Gastrocnemius medialis (tissue), 4 donors: ENCODE measurements at regions not wholly inside any gene's neighbourhood (a gene's known extent, or its start where the extent isn't known, plus 50 kb on each side); places are given as distances from the start of the nearest gene placed in this dataset.
"Not testable (repeated sequence)": the region's sequence is repeated elsewhere in the genome, so short reads cannot be mapped to it uniquely, and the experiment has no call there.

Experiments used
- ATAC-seq, 2 donors: fragments of 150-250 bp; one replicate each; pipeline ENCODE4 v1.9.1; 2016
- DNase-seq, 2 donors: peaks; one replicate each; pipeline ENCODE4 v3.0.0-alpha.2; 2019
- H3K27ac ChIP-seq, 4 donors: fragments of 200-600 bp; sonication (generic); 1 replicate in 1 of 4; 2 replicates in 3 of 4; pipeline ENCODE4 v1.5.1; 2016 to 2018; ENCODE audit warnings: mild to moderate bottlenecking in 2 of 4, moderate library complexity in 1 of 4
- H3K27me3 ChIP-seq, 3 donors: fragments of 200-600 bp; sonication (generic) in 2 of 3; 1 replicate in 1 of 3; 2 replicates in 2 of 3; pipeline versions ENCODE4 v1.5.1 to v1.6.0; 2016 to 2019; ENCODE audit warnings: mild to moderate bottlenecking in 1 of 3, moderate library complexity in 1 of 3
- H3K36me3 ChIP-seq, 2 donors: fragments of 200-600 bp; sonication (generic) in 1 of 2; one replicate each; pipeline ENCODE4 v1.5.1; 2017 to 2018
- H3K4me1 ChIP-seq, 2 donors: fragments of 200-600 bp; sonication (generic) in 1 of 2; one replicate each; pipeline ENCODE4 v1.5.1; 2016 to 2017; ENCODE audit warnings: mild to moderate bottlenecking in 2 of 2
- H3K4me3 ChIP-seq, 4 donors: fragments of 200-600 bp; sonication (generic) in 3 of 4; 1 replicate in 1 of 4; 2 replicates in 3 of 4; pipeline ENCODE4 v1.5.1; 2016 to 2019; ENCODE audit warnings: mild to moderate bottlenecking in 2 of 4
- H3K9me3 ChIP-seq, 3 donors: fragments of 200-600 bp; sonication (generic) in 2 of 3; 1 replicate in 1 of 3; 2 replicates in 2 of 3; pipeline ENCODE4 v1.5.1; 2016 to 2019
- POLR2A ChIP-seq, 2 donors: fragments of 450-650 bp; IDR thresholded peaks; one replicate each; pipeline ENCODE4 v1.6.1; 2017; ENCODE audit warnings: antibody characterized with exemption in 2 of 2, mild to moderate bottlenecking in 2 of 2, moderate library complexity in 2 of 2
- in situ Hi-C, 4 donors: fragments of 200-750 bp; cut with MboI; loops; one replicate each; pipeline versions ENCODE4 v1.15.0 to v1.8.0; 2017; ENCODE audit warnings: low sequenced_read_pairs in 4 of 4
- intact Hi-C: fragments of 100-400 bp; cut with DNase I; formaldehyde crosslinking; loops from one replicate; pipeline ENCODE4 v1.15.1; 2023; ENCODE audit warnings: low total_unique reads
- TF ChIP-seq, protein P1 (sequence below), 5 experiments: fragments of 450-650 bp in 3 of 5; fragments of 200-600 bp in 2 of 5; sonication (generic) in 2 of 5; IDR thresholded peaks in 4 of 5; conservative IDR thresholded peaks in 1 of 5; 1 replicate in 4 of 5; 2 replicates in 1 of 5; pipeline ENCODE4 v1.5.1; 2016 to 2019; ENCODE audit warnings: antibody characterized with exemption in 5 of 5, mild to moderate bottlenecking in 3 of 5, moderate library complexity in 3 of 5

DNA sequence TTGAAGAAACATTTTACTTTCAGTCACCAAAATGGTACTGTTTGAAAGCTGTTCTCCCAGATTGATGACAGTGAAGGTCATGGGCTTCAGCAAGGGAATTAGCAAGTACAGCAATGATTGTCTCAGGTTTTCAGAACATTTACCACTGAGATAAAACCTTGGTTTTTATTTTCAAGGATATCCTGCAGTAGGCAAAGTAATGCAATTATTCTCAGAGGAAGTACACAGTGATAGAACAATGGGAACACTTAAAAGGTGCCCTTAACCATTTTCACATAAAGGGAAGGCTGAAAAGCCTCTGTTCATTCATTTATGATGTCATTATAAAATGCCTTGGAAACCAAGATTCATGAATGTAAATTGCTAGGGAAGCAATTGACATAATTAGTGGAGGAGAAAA lies 471.8 kb upstream of the ACO1 start:
- H3K27me3 ChIP-seq = no peaks in the 10 kb centered on the region
- TF ChIP-seq POLR2A (IDR thresholded peaks at IDR 0.05) = no peak
- TF ChIP-seq, protein P1, sequence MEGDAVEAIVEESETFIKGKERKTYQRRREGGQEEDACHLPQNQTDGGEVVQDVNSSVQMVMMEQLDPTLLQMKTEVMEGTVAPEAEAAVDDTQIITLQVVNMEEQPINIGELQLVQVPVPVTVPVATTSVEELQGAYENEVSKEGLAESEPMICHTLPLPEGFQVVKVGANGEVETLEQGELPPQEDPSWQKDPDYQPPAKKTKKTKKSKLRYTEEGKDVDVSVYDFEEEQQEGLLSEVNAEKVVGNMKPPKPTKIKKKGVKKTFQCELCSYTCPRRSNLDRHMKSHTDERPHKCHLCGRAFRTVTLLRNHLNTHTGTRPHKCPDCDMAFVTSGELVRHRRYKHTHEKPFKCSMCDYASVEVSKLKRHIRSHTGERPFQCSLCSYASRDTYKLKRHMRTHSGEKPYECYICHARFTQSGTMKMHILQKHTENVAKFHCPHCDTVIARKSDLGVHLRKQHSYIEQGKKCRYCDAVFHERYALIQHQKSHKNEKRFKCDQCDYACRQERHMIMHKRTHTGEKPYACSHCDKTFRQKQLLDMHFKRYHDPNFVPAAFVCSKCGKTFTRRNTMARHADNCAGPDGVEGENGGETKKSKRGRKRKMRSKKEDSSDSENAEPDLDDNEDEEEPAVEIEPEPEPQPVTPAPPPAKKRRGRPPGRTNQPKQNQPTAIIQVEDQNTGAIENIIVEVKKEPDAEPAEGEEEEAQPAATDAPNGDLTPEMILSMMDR (IDR thresholded peaks at IDR 0.05 in 4 of 5, conservative IDR thresholded peaks at IDR 0.05 in 1 of 5) = no peak
- no peaks in the 10 kb centered on the region for H3K9me3 ChIP-seq
- H3K27ac ChIP-seq = no peak overlapping the region
- H3K4me3 ChIP-seq = no peak overlapping the region
- intact Hi-C loops (no loop called here), in situ Hi-C loops (no loop called here)
- no peaks in the 10 kb centered on the region for H3K36me3 ChIP-seq
- ATAC-seq (no peak), DNase-seq (no peak)
- no peaks in the 10 kb centered on the region for H3K4me1 ChIP-seq

- H3K9me3 ChIP-seq = no peaks in the 10 kb centered on the region
- no peaks in the 10 kb centered on the region for H3K36me3 ChIP-seq
- in situ Hi-C loops (no loop called here), intact Hi-C loops (no loop called here)
- H3K4me1 ChIP-seq = no peaks in the 10 kb centered on the region
- ATAC-seq = no peak
- no peak overlapping the region for H3K27ac ChIP-seq
- DNase-seq = no peak
- no peaks in the 10 kb centered on the region for H3K27me3 ChIP-seq
- H3K4me3 ChIP-seq = no peak overlapping the region
- TF ChIP-seq, protein P1 (IDR thresholded peaks at IDR 0.05 in 4 of 5, conservative IDR thresholded peaks at IDR 0.05 in 1 of 5) = no peak
- no peak for TF ChIP-seq POLR2A (IDR thresholded peaks at IDR 0.05)
These were observed 467.7 kb upstream of the ACO1 start for GRCh38 chr9:31916591-31917241.

GRCh38 chr9:31937737-31938136 lies 446.7 kb upstream of the ACO1 start:
- intact Hi-C loops, H3K4me3 ChIP-seq, ATAC-seq, in situ Hi-C loops, H3K27me3 ChIP-seq, H3K36me3 ChIP-seq, H3K4me1 ChIP-seq, H3K9me3 ChIP-seq, H3K27ac ChIP-seq, DNase-seq: not testable (repeated sequence)

GRCh38 chr9:31950756-31951155 lies 433.7 kb upstream of the ACO1 start:
- in situ Hi-C loops (loop anchor here in 1 of 4 donors (25.0 kb wide), 1 partner anchor 88 kb away; no protein-coding TSS in a partner anchor), intact Hi-C loops (no loop called here)
- ATAC-seq (no peak), DNase-seq (no peak)
- TF ChIP-seq, protein P1 (IDR thresholded peaks at IDR 0.05 in 4 of 5, conservative IDR thresholded peaks at IDR 0.05 in 1 of 5) = no peak
- TF ChIP-seq POLR2A (IDR thresholded peaks at IDR 0.05) = no peak
- H3K27ac ChIP-seq = no peak overlapping the region
- H3K27me3 ChIP-seq = no peaks in the 10 kb centered on the region
- H3K36me3 ChIP-seq = no peaks in the 10 kb centered on the region
- H3K4me1 ChIP-seq = no peaks in the 10 kb centered on the region
- H3K9me3 ChIP-seq = no peaks in the 10 kb centered on the region
- H3K4me3 ChIP-seq = no peak overlapping the region

GRCh38 chr9:31958572-31958971 lies 425.9 kb upstream of the ACO1 start:
- no peak for DNase-seq
- Histone ChIP-seq H3K9me3 (no peaks in the 10 kb centered on the region), H3K36me3 (no peaks in the 10 kb centered on the region)

More at GRCh38 chr9:31958572-31958971, 425.9 kb upstream of the ACO1 start:
- TF ChIP-seq, protein P1 (IDR thresholded peaks at IDR 0.05 in 4 of 5, conservative IDR thresholded peaks at IDR 0.05 in 1 of 5) = no peak
- TF ChIP-seq POLR2A (IDR thresholded peaks at IDR 0.05) = no peak
- intact Hi-C loops (no loop called here), in situ Hi-C loops (loop anchor here in 1 of 4 donors (25.0 kb wide), 1 partner anchor 96 kb away; no protein-coding TSS in a partner anchor)
- H3K4me1 ChIP-seq = no peaks in the 10 kb centered on the region
- no peaks in the 10 kb centered on the region for H3K27me3 ChIP-seq
- no peak overlapping the region for H3K27ac ChIP-seq
- ATAC-seq = no peak
- H3K4me3 ChIP-seq = no peak overlapping the region
